GM10266 (cell line): ENCODE measurements at regions not wholly inside any gene's neighbourhood (a gene's known extent, or its start where the extent isn't known, plus 50 kb on each side); places are given as distances from the start of the nearest gene placed in this dataset.

Source experiments
- DNase-seq: peaks from one replicate; pipeline ENCODE4 v3.0.0; 2012; ENCODE audit errors: extremely low spot score
- CTCF ChIP-seq: IDR thresholded peaks from 2 replicates; pipeline ENCODE4 v1.5.1; 2012; ENCODE audit warnings: mild to moderate bottlenecking, low read depth; ENCODE audit not compliant: control insufficient read depth, insufficient read depth; ENCODE audit errors: missing control alignments

GRCh38 chrX:40282348-40282747 is 184.6 kb upstream of the BCOR start:
- TF ChIP-seq CTCF: no peak
- DNase-seq: no peak

GRCh38 chrX:40281336-40282005 is 183.7 kb upstream of the BCOR start:
- TF ChIP-seq CTCF: no peak
- no peak for DNase-seq

DNA sequence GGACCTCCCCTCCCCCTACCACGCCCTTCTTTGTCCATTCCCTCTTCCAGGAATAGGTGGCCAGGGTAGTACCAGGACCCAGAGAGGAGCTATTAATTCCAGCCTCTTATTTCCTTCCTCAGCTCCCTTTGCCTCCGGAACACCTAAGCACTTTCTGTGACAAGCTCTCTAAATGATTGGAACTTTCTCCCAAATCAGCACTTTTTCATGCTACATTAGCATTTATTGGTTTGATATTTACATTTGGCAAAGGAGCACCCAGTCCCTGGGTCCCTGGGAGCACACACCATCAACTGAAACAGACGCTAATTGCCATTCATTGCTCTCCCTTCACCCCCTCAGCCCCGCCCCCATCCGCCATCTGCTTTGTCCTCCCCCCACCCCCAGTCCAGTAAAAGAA is 182.0 kb upstream of the BCOR start:
- no peak for DNase-seq
- no peak for TF ChIP-seq CTCF

DNA sequence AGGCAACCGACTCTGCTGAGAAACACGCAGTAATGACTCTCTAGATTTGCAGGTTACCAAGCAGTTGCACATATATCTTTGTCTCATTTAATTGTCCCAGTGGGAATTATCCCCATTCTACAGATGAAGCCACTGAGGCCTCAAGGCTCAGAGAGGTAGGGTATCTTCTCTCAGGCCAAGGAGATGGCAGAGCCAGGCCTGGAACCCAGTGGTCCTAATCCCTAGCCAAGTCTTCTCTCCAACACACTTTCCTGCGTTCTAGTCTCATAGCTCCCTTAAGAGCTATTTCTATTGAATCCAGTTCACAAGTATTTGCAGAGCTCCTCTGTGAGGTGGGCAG is 181.3 kb upstream of the BCOR start:
- no peak for DNase-seq
- TF ChIP-seq CTCF: no peak

GRCh38 chrX:40278340-40279090 is 180.8 kb upstream of the BCOR start:
- TF ChIP-seq CTCF: no peak
- no peak for DNase-seq

- no peak for TF ChIP-seq CTCF
- no peak for DNase-seq
Observed at GRCh38 chrX:40277672-40278071, 179.9 kb upstream of the BCOR start.

- no peak for DNase-seq
- no peak for TF ChIP-seq CTCF
Observed at GRCh38 chrX:40273356-40274050, 175.7 kb upstream of the BCOR start.
